ENCODE measurements at regions not wholly inside any gene's neighbourhood (a gene's known extent, or its start where the extent isn't known, plus 50 kb on each side); places are given as distances from the start of the nearest gene placed in this dataset.

DNA sequence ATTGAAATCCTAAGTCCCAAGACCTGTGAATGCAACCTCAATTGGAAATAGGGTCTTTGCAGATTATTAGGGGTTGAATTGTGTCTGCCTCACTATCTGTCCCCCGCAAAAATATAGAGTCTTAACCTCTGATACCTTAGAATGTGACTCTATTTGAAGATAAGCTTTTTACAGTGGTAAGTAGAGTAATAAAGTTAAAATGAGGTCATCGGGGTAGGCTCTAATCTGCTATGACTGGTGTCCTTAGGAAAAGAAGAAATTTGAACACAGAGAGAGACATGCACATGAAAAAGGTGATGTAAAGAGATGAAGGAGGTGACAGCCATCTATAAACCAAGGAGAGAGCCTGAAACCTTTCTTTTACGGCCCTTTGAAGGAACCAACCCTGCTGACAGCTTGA lies 287.1 kb upstream of the ADRA1B start:
- TF ChIP-seq, protein P1, sequence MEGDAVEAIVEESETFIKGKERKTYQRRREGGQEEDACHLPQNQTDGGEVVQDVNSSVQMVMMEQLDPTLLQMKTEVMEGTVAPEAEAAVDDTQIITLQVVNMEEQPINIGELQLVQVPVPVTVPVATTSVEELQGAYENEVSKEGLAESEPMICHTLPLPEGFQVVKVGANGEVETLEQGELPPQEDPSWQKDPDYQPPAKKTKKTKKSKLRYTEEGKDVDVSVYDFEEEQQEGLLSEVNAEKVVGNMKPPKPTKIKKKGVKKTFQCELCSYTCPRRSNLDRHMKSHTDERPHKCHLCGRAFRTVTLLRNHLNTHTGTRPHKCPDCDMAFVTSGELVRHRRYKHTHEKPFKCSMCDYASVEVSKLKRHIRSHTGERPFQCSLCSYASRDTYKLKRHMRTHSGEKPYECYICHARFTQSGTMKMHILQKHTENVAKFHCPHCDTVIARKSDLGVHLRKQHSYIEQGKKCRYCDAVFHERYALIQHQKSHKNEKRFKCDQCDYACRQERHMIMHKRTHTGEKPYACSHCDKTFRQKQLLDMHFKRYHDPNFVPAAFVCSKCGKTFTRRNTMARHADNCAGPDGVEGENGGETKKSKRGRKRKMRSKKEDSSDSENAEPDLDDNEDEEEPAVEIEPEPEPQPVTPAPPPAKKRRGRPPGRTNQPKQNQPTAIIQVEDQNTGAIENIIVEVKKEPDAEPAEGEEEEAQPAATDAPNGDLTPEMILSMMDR (IDR thresholded peaks at IDR 0.05) = no peak
- no peak for TF ChIP-seq POLR2A (IDR thresholded peaks at IDR 0.05)
